ENCODE measurements at regions not wholly inside any gene's neighbourhood (a gene's known extent, or its start where the extent isn't known, plus 50 kb on each side); places are given as distances from the start of the nearest gene placed in this dataset.

GRCh38 chr1:113282893-113283285 lies 107.4 kb upstream of the MAGI3 start:
- TF ChIP-seq, protein P1, sequence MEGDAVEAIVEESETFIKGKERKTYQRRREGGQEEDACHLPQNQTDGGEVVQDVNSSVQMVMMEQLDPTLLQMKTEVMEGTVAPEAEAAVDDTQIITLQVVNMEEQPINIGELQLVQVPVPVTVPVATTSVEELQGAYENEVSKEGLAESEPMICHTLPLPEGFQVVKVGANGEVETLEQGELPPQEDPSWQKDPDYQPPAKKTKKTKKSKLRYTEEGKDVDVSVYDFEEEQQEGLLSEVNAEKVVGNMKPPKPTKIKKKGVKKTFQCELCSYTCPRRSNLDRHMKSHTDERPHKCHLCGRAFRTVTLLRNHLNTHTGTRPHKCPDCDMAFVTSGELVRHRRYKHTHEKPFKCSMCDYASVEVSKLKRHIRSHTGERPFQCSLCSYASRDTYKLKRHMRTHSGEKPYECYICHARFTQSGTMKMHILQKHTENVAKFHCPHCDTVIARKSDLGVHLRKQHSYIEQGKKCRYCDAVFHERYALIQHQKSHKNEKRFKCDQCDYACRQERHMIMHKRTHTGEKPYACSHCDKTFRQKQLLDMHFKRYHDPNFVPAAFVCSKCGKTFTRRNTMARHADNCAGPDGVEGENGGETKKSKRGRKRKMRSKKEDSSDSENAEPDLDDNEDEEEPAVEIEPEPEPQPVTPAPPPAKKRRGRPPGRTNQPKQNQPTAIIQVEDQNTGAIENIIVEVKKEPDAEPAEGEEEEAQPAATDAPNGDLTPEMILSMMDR (IDR thresholded peaks at IDR 0.05; ENCODE audit: extremely low read depth, missing control alignments): no peak
- DNase-seq (ENCODE audit: low spot score): no peak

DNA sequence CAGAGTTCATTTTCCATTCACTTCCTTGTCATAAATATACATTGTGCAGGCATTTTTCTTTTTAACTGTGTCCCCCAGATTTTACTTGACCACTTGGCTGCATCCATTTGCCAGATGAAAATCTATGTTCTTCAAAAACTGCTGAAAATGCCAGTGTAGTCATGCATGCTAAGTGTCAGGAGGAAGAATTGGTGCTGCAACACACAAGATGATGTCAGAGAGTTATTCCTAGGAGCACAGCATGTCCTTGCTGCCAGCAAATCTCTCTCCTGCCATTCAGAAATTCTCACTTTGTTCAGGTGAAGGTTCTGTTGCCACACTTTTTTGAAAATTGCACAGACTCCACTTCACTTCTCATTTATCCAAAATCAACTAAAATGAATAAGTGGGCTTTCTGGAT lies 106.4 kb upstream of the MAGI3 start:
- TF ChIP-seq, protein P1 (IDR thresholded peaks at IDR 0.05; ENCODE audit: extremely low read depth, missing control alignments): no peak

GRCh38 chr1:113286156-113286555 lies 104.2 kb upstream of the MAGI3 start:
- TF ChIP-seq, protein P1 (IDR thresholded peaks at IDR 0.05; ENCODE audit: extremely low read depth, missing control alignments): no peak
- no peak for DNase-seq (ENCODE audit: low spot score)

More for the DNA sequence above, 106.4 kb upstream of the MAGI3 start:
- DNase-seq (ENCODE audit: low spot score): no peak

GRCh38 chr1:113291777-113292602 lies 98.3 kb upstream of the MAGI3 start:
- DNase-seq (ENCODE audit: low spot score): no peak
- TF ChIP-seq, protein P1 (IDR thresholded peaks at IDR 0.05; ENCODE audit: extremely low read depth, missing control alignments): no peak

GRCh38 chr1:113292603-113293255 lies 97.6 kb upstream of the MAGI3 start:
- TF ChIP-seq, protein P1 (IDR thresholded peaks at IDR 0.05; ENCODE audit: extremely low read depth, missing control alignments): no peak
- DNase-seq (ENCODE audit: low spot score): no peak

GRCh38 chr1:113293256-113293626 lies 97.1 kb upstream of the MAGI3 start:
- TF ChIP-seq, protein P1 (IDR thresholded peaks at IDR 0.05; ENCODE audit: extremely low read depth, missing control alignments): no peak
- DNase-seq (ENCODE audit: low spot score): no peak

DNA sequence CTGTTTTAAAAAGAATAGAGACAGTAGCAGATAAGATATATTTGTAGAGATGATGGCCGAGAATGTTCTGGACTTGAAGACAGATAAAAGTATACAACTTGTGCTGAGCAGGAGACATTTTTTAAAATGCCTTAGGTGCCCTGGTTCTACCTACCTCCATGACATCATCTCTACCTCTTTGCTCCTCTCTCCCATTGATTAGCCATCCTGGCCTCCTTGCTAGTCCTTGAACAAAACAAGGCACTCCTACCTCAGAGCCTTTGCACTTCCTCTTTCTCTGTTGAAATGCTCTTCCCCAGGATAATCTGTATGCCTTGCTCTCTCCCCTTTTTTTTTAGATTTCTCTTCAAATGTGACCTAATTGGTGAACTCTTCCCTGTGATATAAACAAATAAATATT lies 92.6 kb upstream of the MAGI3 start:
- DNase-seq (ENCODE audit: low spot score): no peak
- TF ChIP-seq, protein P1 (IDR thresholded peaks at IDR 0.05; ENCODE audit: extremely low read depth, missing control alignments): no peak

Data from GM20000 (cell line).